GM12878 (cell line): ENCODE measurements at regions not wholly inside any gene's neighbourhood (a gene's known extent, or its start where the extent isn't known, plus 50 kb on each side); places are given as distances from the start of the nearest gene placed in this dataset.

Experiments
- ATAC-seq: fragments of 200-7000 bp; cut with Tn5 transposase; 3 replicates; pipeline ENCODE4 v1.9.1; 2020; ENCODE audit warnings: mild to moderate bottlenecking, moderate library complexity
- BruUV-seq: library from RNA; stranded (reverse); fragments of 400-500 nt; replicated peaks from 2 replicates; lab custom pipeline; 2021; lab: Mats Ljungman, UMichigan
- CTCF ChIA-PET: fragments of 300-600 bp; sonication (Branson Sonifier 250); formaldehyde crosslinking; extraction: SDS; loops from one replicate; lab custom pipeline; 2021; ENCODE audit warnings: inconsistent platforms; lab: Yijun Ruan, JAX
- POLR2A ChIA-PET: fragments of 350-600 bp; formaldehyde crosslinking; extraction: SDS; loops from one replicate; lab custom pipeline; 2021; ENCODE audit warnings: inconsistent platforms; lab: Charles Lee
- RAD21 ChIA-PET: fragments of 300-600 bp; sonication (Branson Sonifier 250); formaldehyde crosslinking; loops from one replicate; lab custom pipeline; 2023; ENCODE audit warnings: antibody characterized with exemption; ENCODE audit not compliant: unreplicated experiment; lab: Charles Lee
- SMC1A ChIA-PET: fragments of 300-600 bp; sonication (Branson Sonifier 250); formaldehyde crosslinking; loops from one replicate; lab custom pipeline; 2023; ENCODE audit not compliant: unreplicated experiment, uncharacterized antibody; lab: Charles Lee
- DNase-seq: peaks from one replicate; pipeline ENCODE4 v3.0.0-alpha.2; 2011; ENCODE audit warnings: low read depth, low spot score
- FAIRE-seq: peaks from 3 replicates; lab custom pipeline; 2011; peaks lifted over from hg19 to GRCh38; lab: Jason Lieb, UNC
- H2AFZ ChIP-seq: 2 replicates; pipeline ENCODE4 v1.6.0; 2011; ENCODE audit warnings: low read depth, low read length, control low read depth; ENCODE audit not compliant: control insufficient read depth
- H3K27ac ChIP-seq: 2 replicates; pipeline ENCODE4 v1.5.1; 2011; ENCODE audit warnings: control low read depth; ENCODE audit not compliant: control insufficient read depth, insufficient read depth
- H3K27me3 ChIP-seq, 2 experiments: replicated peaks in 1 of 2; 2 replicates each; pipeline versions ENCODE4 v1.6.0 to v1.6.1; 2011; ENCODE audit warnings: low read length in 1 of 2; ENCODE audit not compliant: control insufficient read depth in 2 of 2, insufficient read depth in 2 of 2
- H3K36me3 ChIP-seq, 2 experiments: 2 replicates each; pipeline ENCODE4 v1.5.1; 2011; ENCODE audit warnings: low read length in 1 of 2; ENCODE audit not compliant: control insufficient read depth in 2 of 2, insufficient read depth in 2 of 2
- H3K4me1 ChIP-seq: 2 replicates; pipeline ENCODE4 v1.6.1; 2011; ENCODE audit warnings: mild to moderate bottlenecking, low read length, moderate library complexity, mixed read lengths; ENCODE audit not compliant: control insufficient read depth, insufficient read depth
- H3K4me2 ChIP-seq: 2 replicates; pipeline ENCODE4 v1.6.0; 2011; ENCODE audit warnings: control low read depth; ENCODE audit not compliant: control insufficient read depth, insufficient read depth
- H3K4me3 ChIP-seq: fragments of 200-600 bp; sonication (generic); 2 replicates; pipeline ENCODE4 v1.5.1; 2016
- H3K79me2 ChIP-seq: 2 replicates; pipeline ENCODE4 v1.6.0; 2011; ENCODE audit warnings: low read length; ENCODE audit not compliant: control insufficient read depth, insufficient read depth
- H3K9ac ChIP-seq: 2 replicates; pipeline ENCODE4 v1.8.0; 2011; ENCODE audit warnings: low read length, control low read depth, mixed read lengths; ENCODE audit not compliant: control insufficient read depth, insufficient read depth
- H3K9me3 ChIP-seq: replicated peaks from 3 replicates; pipeline ENCODE4 v1.5.1; 2011; ENCODE audit warnings: mild to moderate bottlenecking, low read length; ENCODE audit not compliant: control insufficient read depth, insufficient read depth
- H4K20me1 ChIP-seq: 2 replicates; pipeline ENCODE4 v1.6.0; 2011; ENCODE audit not compliant: control insufficient read depth, insufficient read depth
- BMI1 ChIP-seq: fragments of 450-650 bp; IDR thresholded peaks from 2 replicates; pipeline ENCODE4 v1.6.1; 2016; ENCODE audit warnings: mild to moderate bottlenecking, moderate library complexity, borderline replicate concordance
- BRCA1 ChIP-seq: IDR thresholded peaks from 2 replicates; pipeline ENCODE4 v1.6.1; 2011; ENCODE audit warnings: low read depth, low read length, improper control_type of control experiment
- HCFC1 ChIP-seq: fragments of 150-350 bp; IDR thresholded peaks from 2 replicates; pipeline ENCODE4 v1.6.1; 2014; ENCODE audit warnings: low read length
- IRF5 ChIP-seq: fragments of 450-650 bp; IDR thresholded peaks from 2 replicates; pipeline ENCODE4 v1.6.1; 2017; ENCODE audit warnings: borderline replicate concordance
- KAT2A ChIP-seq: conservative IDR thresholded peaks from 2 replicates; pipeline ENCODE4 v1.6.1; 2011; ENCODE audit warnings: low read depth, low read length; ENCODE audit not compliant: control insufficient read depth
- MEF2B ChIP-seq: fragments of 450-650 bp; IDR thresholded peaks from 2 replicates; pipeline ENCODE4 v1.6.1; 2018; ENCODE audit warnings: mild to moderate bottlenecking, moderate library complexity; ENCODE audit not compliant: partially characterized antibody, poor library complexity, severe bottlenecking
- PAX5 ChIP-seq: IDR thresholded peaks from 2 replicates; pipeline ENCODE4 v1.6.1; 2011; ENCODE audit warnings: low read depth, low read length, borderline replicate concordance
- RAD51 ChIP-seq: fragments of 450-650 bp; IDR thresholded peaks from 2 replicates; pipeline ENCODE4 v1.6.1; 2016; ENCODE audit warnings: moderate library complexity, mild to moderate bottlenecking, inconsistent platforms
- SIX5 ChIP-seq: IDR thresholded peaks from 2 replicates; pipeline ENCODE4 v1.6.1; 2011; ENCODE audit warnings: mild to moderate bottlenecking, low read depth, low read length, moderate library complexity; ENCODE audit not compliant: severe bottlenecking
- SREBF1 ChIP-seq: IDR thresholded peaks from 2 replicates; pipeline ENCODE4 v1.6.1; 2012; ENCODE audit warnings: mild to moderate bottlenecking, low read length
- SUZ12 ChIP-seq: fragments of 200-600 bp; sonication (generic); IDR thresholded peaks from one replicate; pipeline ENCODE4 v1.6.1; 2018; ENCODE audit warnings: antibody characterized with exemption, mild to moderate bottlenecking; ENCODE audit not compliant: unreplicated experiment
- TAF1 ChIP-seq: IDR thresholded peaks from 2 replicates; pipeline ENCODE4 v1.6.1; 2011; ENCODE audit warnings: mild to moderate bottlenecking, low read depth, low read length, borderline replicate concordance
- TARDBP ChIP-seq: IDR thresholded peaks from 2 replicates; pipeline ENCODE4 v1.6.1; 2016; ENCODE audit warnings: borderline replicate concordance
- TBL1XR1 ChIP-seq: IDR thresholded peaks from 2 replicates; pipeline ENCODE4 v1.6.1; 2012; ENCODE audit warnings: low read depth, low read length, improper control_type of control experiment
- USF1 ChIP-seq: IDR thresholded peaks from 2 replicates; pipeline ENCODE4 v1.6.1; 2011; ENCODE audit warnings: borderline replicate concordance, low read depth, mild to moderate bottlenecking, moderate library complexity, mixed read lengths, low read length; ENCODE audit not compliant: insufficient read depth; ENCODE audit errors: extremely low read length
- WGBS: methylation state at CpG from one replicate; pipeline ENCODE4 v1.1.6; 2016; ENCODE audit warnings: low lambda C conversion rate; ENCODE audit not compliant: insufficient replicate concordance, insufficient coverage; ENCODE audit errors: missing lambda C conversion rate; 5-methylcytosine and 5-hydroxymethylcytosine counted together
- in situ Hi-C: fragments of 300-500 bp; cut with MboI; formaldehyde crosslinking; loops from 9 replicates; pipeline ENCODE4 v1.14.3; 2018; ENCODE audit warnings: mixed read lengths
- intact Hi-C: fragments of 100-400 bp; cut with micrococcal nuclease; formaldehyde crosslinking; loops from one replicate; pipeline ENCODE4 v1.14.2; 2022; ENCODE audit not compliant: unreplicated experiment

- Histone ChIP-seq H3K79me2 (no peaks in the 10 kb centered on the region), H2AFZ (no peak overlapping the region), H3K27me3 (no peaks in the 10 kb centered on the region), H3K27ac (no peak overlapping the region), H3K4me2 (no peak overlapping the region), H4K20me1 (no peaks in the 10 kb centered on the region), H3K4me3 (no peak overlapping the region), H3K4me1 (no peaks in the 10 kb centered on the region), H3K9me3 (no peaks in the 10 kb centered on the region), H3K36me3 (no peaks in the 10 kb centered on the region), H3K9ac (no peak overlapping the region)
- POLR2A ChIA-PET: no interaction called here
- DNase-seq: no peak
- ATAC-seq: no peak
- CTCF ChIA-PET: no interaction called here
- no TSS peak for BruUV-seq
- intact Hi-C loops (no loop called here), in situ Hi-C loops (no loop called here)
- RAD21 ChIA-PET: no interaction called here
- SMC1A ChIA-PET: no interaction called here
- no peak for TF ChIP-seq TAF1
- no peak for TF ChIP-seq SUZ12
- TF ChIP-seq SREBF1: no peak
- no peak for TF ChIP-seq TBL1XR1
- TF ChIP-seq SIX5: no peak
- TF ChIP-seq RAD51: no peak
- TF ChIP-seq BRCA1: no peak
- no peak for FAIRE-seq
- WGBS: 0% methylated on average over 1 of the region's 1 CpG
Measured at GRCh38 chr3:107044677-107045076, 332.6 kb upstream of the CCDC54 start.

- H4K20me1 ChIP-seq: no peaks in the 10 kb centered on the region
- BruUV-seq: no TSS peak
- no peaks in the 10 kb centered on the region for H3K9me3 ChIP-seq
- ChIA-PET RAD21 (no interaction called here), POLR2A (no interaction called here), CTCF (no interaction called here), SMC1A (no interaction called here)
- intact Hi-C loops (no loop called here), in situ Hi-C loops (no loop called here)
- FAIRE-seq: no peak
- no peak overlapping the region for H3K4me3 ChIP-seq
- H3K27ac ChIP-seq: no peak overlapping the region
- no peak overlapping the region for H2AFZ ChIP-seq
- no peak overlapping the region for H3K4me2 ChIP-seq
- H3K79me2 ChIP-seq: no peaks in the 10 kb centered on the region
- no peak for ATAC-seq
- H3K27me3 ChIP-seq: no peaks in the 10 kb centered on the region
- H3K36me3 ChIP-seq: no peaks in the 10 kb centered on the region
- H3K9ac ChIP-seq: no peak overlapping the region
- no peak for DNase-seq
- no peaks in the 10 kb centered on the region for H3K4me1 ChIP-seq
- 0% methylated on average over 3 of the region's 3 CpGs for WGBS
- TF ChIP-seq KAT2A (no peak), BMI1 (no peak), PAX5 (no peak), IRF5 (no peak), HCFC1 (no peak), MEF2B (no peak), TARDBP (no peak), USF1 (no peak)
Measured at GRCh38 chr3:107045791-107046190, 331.4 kb upstream of the CCDC54 start.
